Mesenchymal stem cell (in vitro differentiated cells and primary cell): ENCODE measurements at regions not wholly inside any gene's neighbourhood (a gene's known extent, or its start where the extent isn't known, plus 50 kb on each side); places are given as distances from the start of the nearest gene placed in this dataset.
"Not testable (repeated sequence)": the region's sequence is repeated elsewhere in the genome, so short reads cannot be mapped to it uniquely, and the experiment has no call there.

Experiments
- DNase-seq: peaks from one replicate; pipeline ENCODE4 v3.0.0-alpha.2; 2013
- H2AFZ ChIP-seq: one replicate; pipeline ENCODE4 v1.6.1; 2013; ENCODE audit warnings: low read depth, mild to moderate bottlenecking, control low read depth, inconsistent platforms, low read length, moderate library complexity
- H2AK5ac ChIP-seq: 2 replicates; pipeline ENCODE4 v1.6.1; 2013; ENCODE audit warnings: low read length, moderate library complexity, mild to moderate bottlenecking, inconsistent platforms; ENCODE audit not compliant: severe bottlenecking
- H2BK120ac ChIP-seq: one replicate; pipeline ENCODE4 v1.6.1; 2013; ENCODE audit warnings: low read depth, mild to moderate bottlenecking, inconsistent platforms, low read length, moderate library complexity
- H2BK12ac ChIP-seq, 2 experiments: one replicate each; pipeline ENCODE4 v1.6.1; 2013; ENCODE audit warnings: inconsistent platforms in 2 of 2, low read length in 2 of 2, mild to moderate bottlenecking in 2 of 2, moderate library complexity in 2 of 2, control low read depth in 1 of 2
- H2BK15ac ChIP-seq: one replicate; pipeline ENCODE4 v1.6.1; 2013; ENCODE audit warnings: mild to moderate bottlenecking, low read depth, inconsistent platforms; ENCODE audit not compliant: poor library complexity, severe bottlenecking
- H2BK5ac ChIP-seq: 2 replicates; pipeline ENCODE4 v1.6.1; 2013; ENCODE audit warnings: low read depth, mild to moderate bottlenecking, low read length, control low read depth, inconsistent platforms; ENCODE audit not compliant: poor library complexity, severe bottlenecking
- H3K14ac ChIP-seq, 2 experiments: one replicate each; pipeline ENCODE4 v1.6.1; 2013; ENCODE audit warnings: inconsistent platforms in 2 of 2, low read length in 2 of 2, control low read depth in 1 of 2, mild to moderate bottlenecking in 1 of 2, moderate library complexity in 1 of 2
- H3K18ac ChIP-seq, 2 experiments: one replicate each; pipeline ENCODE4 v1.6.1; 2013; ENCODE audit warnings: inconsistent platforms in 2 of 2, low read length in 2 of 2, control low read depth in 1 of 2, low read depth in 1 of 2, mild to moderate bottlenecking in 1 of 2
- H3K23ac ChIP-seq, 2 experiments: one replicate each; pipeline ENCODE4 v1.6.1; 2013; ENCODE audit warnings: inconsistent platforms in 2 of 2, low read length in 2 of 2, mild to moderate bottlenecking in 2 of 2, moderate library complexity in 2 of 2, control low read depth in 1 of 2
- H3K27ac ChIP-seq: 2 replicates; pipeline ENCODE4 v1.5.1; 2013; ENCODE audit warnings: mild to moderate bottlenecking, moderate library complexity, low read length, control low read depth, inconsistent platforms; ENCODE audit not compliant: poor library complexity, severe bottlenecking
- H3K27me3 ChIP-seq, 2 experiments: 2 replicates each; pipeline versions ENCODE4 v1.6.1 to v1.7.0; 2013; ENCODE audit warnings: low read length in 2 of 2, mild to moderate bottlenecking in 2 of 2, moderate library complexity in 2 of 2, control low read depth in 1 of 2, inconsistent platforms in 1 of 2; ENCODE audit not compliant: control insufficient read depth in 1 of 2, insufficient read depth in 1 of 2
- H3K36me3 ChIP-seq, 2 experiments: 2 replicates each; pipeline versions ENCODE4 v1.6.1 to v1.7.0; 2013; ENCODE audit warnings: low read length in 2 of 2, control low read depth in 1 of 2, inconsistent platforms in 1 of 2, low read depth in 1 of 2, mild to moderate bottlenecking in 1 of 2; ENCODE audit not compliant: insufficient read depth in 2 of 2, control insufficient read depth in 1 of 2
- H3K4ac ChIP-seq, 2 experiments: one replicate each; pipeline ENCODE4 v1.6.1; 2013; ENCODE audit warnings: inconsistent platforms in 2 of 2, low read length in 2 of 2, mild to moderate bottlenecking in 2 of 2, moderate library complexity in 2 of 2, control low read depth in 1 of 2, low read depth in 1 of 2
- H3K4me1 ChIP-seq: 2 replicates; pipeline ENCODE4 v1.6.1; 2013; ENCODE audit warnings: low read depth, low read length, control low read depth; ENCODE audit not compliant: control insufficient read depth, insufficient read depth
- H3K4me2 ChIP-seq: 2 replicates; pipeline ENCODE4 v1.6.1; 2013; ENCODE audit warnings: low read length, mild to moderate bottlenecking, inconsistent platforms; ENCODE audit not compliant: poor library complexity, severe bottlenecking
- H3K4me3 ChIP-seq, 2 experiments: 2 replicates each; pipeline versions ENCODE4 v1.5.1 to v1.7.0; 2013; ENCODE audit warnings: low read length in 2 of 2, mild to moderate bottlenecking in 2 of 2, control low read depth in 1 of 2, low read depth in 1 of 2; ENCODE audit not compliant: insufficient read depth in 1 of 2
- H3K79me1 ChIP-seq: replicated peaks from 2 replicates; pipeline ENCODE4 v1.6.1; 2013; ENCODE audit warnings: mild to moderate bottlenecking, control low read depth, low read length, inconsistent platforms; ENCODE audit not compliant: poor library complexity, severe bottlenecking
- H3K9ac ChIP-seq: 2 replicates; pipeline ENCODE4 v1.7.0; 2013; ENCODE audit warnings: mild to moderate bottlenecking, low read length, moderate library complexity
- H3K9me3 ChIP-seq: 2 replicates; pipeline ENCODE4 v1.7.0; 2013; ENCODE audit warnings: mild to moderate bottlenecking, low read length; ENCODE audit not compliant: control insufficient read depth
- H4K8ac ChIP-seq: one replicate; pipeline ENCODE4 v1.6.1; 2013; ENCODE audit warnings: inconsistent platforms, mild to moderate bottlenecking, low read length, moderate library complexity
- H4K91ac ChIP-seq: one replicate; pipeline ENCODE4 v1.6.1; 2013; ENCODE audit warnings: mild to moderate bottlenecking, low read length, inconsistent platforms
- WGBS: methylation state at CpG from one replicate; pipeline ENCODE4 v1.1.7; 2013; ENCODE audit warnings: mixed read lengths; 5-methylcytosine and 5-hydroxymethylcytosine counted together

- not testable (repeated sequence) for DNase-seq, H2BK120ac ChIP-seq, H2AFZ ChIP-seq, H2BK12ac ChIP-seq, H2AK5ac ChIP-seq, H3K23ac ChIP-seq, H4K8ac ChIP-seq, H4K91ac ChIP-seq, H3K4me1 ChIP-seq, H3K9ac ChIP-seq, H3K4me2 ChIP-seq, H3K36me3 ChIP-seq, H3K79me1 ChIP-seq, H3K4me3 ChIP-seq, H3K27ac ChIP-seq, H2BK15ac ChIP-seq, H2BK5ac ChIP-seq, H3K14ac ChIP-seq, H3K18ac ChIP-seq, H3K4ac ChIP-seq, H3K27me3 ChIP-seq
- H3K9me3 ChIP-seq: peaks cover 22% of the 10 kb centered on the region
Observed at GRCh38 chr13:85548845-85549244, 250.4 kb downstream of the SLITRK6 start.

- no peak overlapping the region for H3K23ac ChIP-seq
Observed at GRCh38 chr13:85545771-85546170, 253.4 kb downstream of the SLITRK6 start.

GRCh38 chr13:85544756-85545155, 254.5 kb downstream of the SLITRK6 start:
- Histone ChIP-seq H3K4me3 (no peak overlapping the region), H2AFZ (no peak overlapping the region), H2BK15ac (no peak overlapping the region), H3K18ac (no peak overlapping the region), H3K27ac (no peak overlapping the region), H3K9me3 (peaks cover 19% of the 10 kb centered on the region), H3K27me3 (no peaks in the 10 kb centered on the region), H2BK12ac (no peak overlapping the region), H4K8ac (no peak overlapping the region), H2BK120ac (no peak overlapping the region), H3K4ac (no peak overlapping the region), H3K4me2 (no peak overlapping the region), H2AK5ac (no peak overlapping the region), H3K9ac (no peak overlapping the region), H3K36me3 (no peaks in the 10 kb centered on the region), H3K4me1 (no peaks in the 10 kb centered on the region), H4K91ac (no peak overlapping the region), H3K23ac (no peak overlapping the region), H3K14ac (no peak overlapping the region), H3K79me1 (no peaks in the 10 kb centered on the region), H2BK5ac (no peak overlapping the region)
- DNase-seq: no peak
- no CpG with 5 or more reads among the region's 1 CpG for WGBS

More at GRCh38 chr13:85545771-85546170, 253.4 kb downstream of the SLITRK6 start:
- Histone ChIP-seq H2BK15ac (no peak overlapping the region), H3K79me1 (no peaks in the 10 kb centered on the region), H2AK5ac (no peak overlapping the region), H3K27me3 (no peaks in the 10 kb centered on the region), H3K18ac (no peak overlapping the region), H2BK5ac (no peak overlapping the region), H3K9me3 (peaks cover 22% of the 10 kb centered on the region), H2BK12ac (no peak overlapping the region), H4K8ac (no peak overlapping the region), H3K4me3 (no peak overlapping the region), H2AFZ (no peak overlapping the region), H3K4ac (no peak overlapping the region), H3K27ac (no peak overlapping the region), H4K91ac (no peak overlapping the region), H3K4me2 (no peak overlapping the region), H3K9ac (no peak overlapping the region), H2BK120ac (no peak overlapping the region), H3K4me1 (no peaks in the 10 kb centered on the region), H3K36me3 (no peaks in the 10 kb centered on the region), H3K14ac (no peak overlapping the region)
- no peak for DNase-seq
- WGBS: 89% methylated on average over 5 of the region's 5 CpGs

- Histone ChIP-seq H3K4me3 (no peak overlapping the region), H3K36me3 (no peaks in the 10 kb centered on the region), H3K4me2 (no peak overlapping the region), H3K23ac (no peak overlapping the region), H4K8ac (no peak overlapping the region), H3K79me1 (no peaks in the 10 kb centered on the region), H3K27ac (no peak overlapping the region), H3K14ac (no peak overlapping the region), H4K91ac (no peak overlapping the region), H2AFZ (no peak overlapping the region), H3K9me3 (peaks cover 8% of the 10 kb centered on the region), H2AK5ac (no peak overlapping the region), H2BK15ac (no peak overlapping the region), H3K4ac (no peak overlapping the region), H3K9ac (no peak overlapping the region), H2BK12ac (no peak overlapping the region), H3K27me3 (no peaks in the 10 kb centered on the region), H3K4me1 (no peaks in the 10 kb centered on the region), H2BK5ac (no peak overlapping the region), H3K18ac (no peak overlapping the region), H2BK120ac (no peak overlapping the region)
- WGBS: 87% methylated on average over 2 of the region's 2 CpGs
- DNase-seq: no peak
Observed at GRCh38 chr13:85543144-85543543, 256.1 kb downstream of the SLITRK6 start.
